ENCODE measurements at regions not wholly inside any gene's neighbourhood (a gene's known extent, or its start where the extent isn't known, plus 50 kb on each side); places are given as distances from the start of the nearest gene placed in this dataset.

DNA sequence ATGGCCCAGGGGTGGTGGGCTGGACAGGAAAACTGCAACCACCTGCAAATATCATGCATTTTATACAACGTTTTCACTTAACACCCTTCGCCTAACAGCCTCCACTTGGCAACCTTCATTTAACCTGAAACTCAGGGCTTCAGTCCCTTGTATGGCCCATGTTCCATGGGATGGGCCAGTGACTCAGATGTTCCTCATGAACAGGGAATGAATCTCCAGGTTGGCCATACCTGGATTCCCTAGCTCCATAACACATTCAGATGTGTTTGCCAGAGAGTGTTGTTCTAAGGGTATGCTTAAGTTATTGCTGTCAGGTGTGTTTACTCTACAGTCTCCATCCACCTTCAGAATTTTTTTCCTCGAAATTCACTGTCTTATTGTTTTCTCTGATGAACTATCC is 316.9 kb downstream of the JRKL start:
- Histone ChIP-seq H3K4me2 (ENCODE audit: control insufficient read depth, insufficient read depth) (no peak overlapping the region), H4K20me1 (ENCODE audit: control insufficient read depth, insufficient read depth) (no peaks in the 10 kb centered on the region), H3K4me1 (ENCODE audit: control insufficient read depth, insufficient read depth, low read length) (no peaks in the 10 kb centered on the region), H3K9me3 (replicated peaks; ENCODE audit: control insufficient read depth, insufficient read depth, low read length) (no peaks in the 10 kb centered on the region), H3K9ac (ENCODE audit: control insufficient read depth, insufficient read depth, low read length) (no peak overlapping the region), H2AFZ (ENCODE audit: control insufficient read depth, low read depth, low read length) (no peak overlapping the region), H3K4me3 (no peak overlapping the region), H3K36me3 (ENCODE audit: control insufficient read depth in 2 of 2, insufficient read depth in 2 of 2, low read length in 1 of 2) (no peaks in the 10 kb centered on the region), H3K27me3 (replicated peaks in 1 of 2; ENCODE audit: control insufficient read depth in 2 of 2, insufficient read depth in 2 of 2, low read length in 1 of 2) (no peaks in the 10 kb centered on the region), H3K79me2 (ENCODE audit: control insufficient read depth, insufficient read depth, low read length) (no peaks in the 10 kb centered on the region), H3K27ac (ENCODE audit: control insufficient read depth, insufficient read depth) (no peak overlapping the region)
- DNase-seq (ENCODE audit: low read depth, low spot score) (no peak), FAIRE-seq (no peak), ATAC-seq (no peak)
- RAD21 ChIA-PET (ENCODE audit: unreplicated experiment): no interaction called here
- CTCF ChIA-PET: no interaction called here
- 0% methylated on average over 3 of the region's 3 CpGs for WGBS (ENCODE audit: insufficient coverage, insufficient replicate concordance, low lambda C conversion rate, missing lambda C conversion rate)
- in situ Hi-C loops (cut with MboI) (no loop called here), intact Hi-C loops (cut with micrococcal nuclease; ENCODE audit: unreplicated experiment) (no loop called here)
- SMC1A ChIA-PET (ENCODE audit: uncharacterized antibody, unreplicated experiment): no interaction called here
- no TSS peak for BruUV-seq (replicated peaks)
- POLR2A ChIA-PET: no interaction called here
- TF ChIP-seq LARP7 (IDR thresholded peaks at IDR 0.05) (no peak), HDAC6 (IDR thresholded peaks at IDR 0.05; ENCODE audit: unreplicated experiment) (no peak), ETV6 (conservative IDR thresholded peaks at IDR 0.05 in 1 of 2, IDR thresholded peaks at IDR 0.05 in 1 of 2; ENCODE audit: borderline replicate concordance in 1 of 2, low read depth in 1 of 2) (no peak), MEF2A (IDR thresholded peaks at IDR 0.05; ENCODE audit: insufficient read depth, low read depth, low read length) (no peak), ESRRA (IDR thresholded peaks at IDR 0.05; ENCODE audit: low read length) (no peak), ATF2 (IDR thresholded peaks at IDR 0.05; ENCODE audit: low read length) (no peak), TARDBP (IDR thresholded peaks at IDR 0.05; ENCODE audit: borderline replicate concordance) (no peak), ZSCAN29 (IDR thresholded peaks at IDR 0.05) (no peak), ZZZ3 (IDR thresholded peaks at IDR 0.05; ENCODE audit: control insufficient read depth, insufficient read length, low read depth) (no peak), PML (IDR thresholded peaks at IDR 0.05; ENCODE audit: low read length) (no peak)
- TF ChIP-seq, protein P1, sequence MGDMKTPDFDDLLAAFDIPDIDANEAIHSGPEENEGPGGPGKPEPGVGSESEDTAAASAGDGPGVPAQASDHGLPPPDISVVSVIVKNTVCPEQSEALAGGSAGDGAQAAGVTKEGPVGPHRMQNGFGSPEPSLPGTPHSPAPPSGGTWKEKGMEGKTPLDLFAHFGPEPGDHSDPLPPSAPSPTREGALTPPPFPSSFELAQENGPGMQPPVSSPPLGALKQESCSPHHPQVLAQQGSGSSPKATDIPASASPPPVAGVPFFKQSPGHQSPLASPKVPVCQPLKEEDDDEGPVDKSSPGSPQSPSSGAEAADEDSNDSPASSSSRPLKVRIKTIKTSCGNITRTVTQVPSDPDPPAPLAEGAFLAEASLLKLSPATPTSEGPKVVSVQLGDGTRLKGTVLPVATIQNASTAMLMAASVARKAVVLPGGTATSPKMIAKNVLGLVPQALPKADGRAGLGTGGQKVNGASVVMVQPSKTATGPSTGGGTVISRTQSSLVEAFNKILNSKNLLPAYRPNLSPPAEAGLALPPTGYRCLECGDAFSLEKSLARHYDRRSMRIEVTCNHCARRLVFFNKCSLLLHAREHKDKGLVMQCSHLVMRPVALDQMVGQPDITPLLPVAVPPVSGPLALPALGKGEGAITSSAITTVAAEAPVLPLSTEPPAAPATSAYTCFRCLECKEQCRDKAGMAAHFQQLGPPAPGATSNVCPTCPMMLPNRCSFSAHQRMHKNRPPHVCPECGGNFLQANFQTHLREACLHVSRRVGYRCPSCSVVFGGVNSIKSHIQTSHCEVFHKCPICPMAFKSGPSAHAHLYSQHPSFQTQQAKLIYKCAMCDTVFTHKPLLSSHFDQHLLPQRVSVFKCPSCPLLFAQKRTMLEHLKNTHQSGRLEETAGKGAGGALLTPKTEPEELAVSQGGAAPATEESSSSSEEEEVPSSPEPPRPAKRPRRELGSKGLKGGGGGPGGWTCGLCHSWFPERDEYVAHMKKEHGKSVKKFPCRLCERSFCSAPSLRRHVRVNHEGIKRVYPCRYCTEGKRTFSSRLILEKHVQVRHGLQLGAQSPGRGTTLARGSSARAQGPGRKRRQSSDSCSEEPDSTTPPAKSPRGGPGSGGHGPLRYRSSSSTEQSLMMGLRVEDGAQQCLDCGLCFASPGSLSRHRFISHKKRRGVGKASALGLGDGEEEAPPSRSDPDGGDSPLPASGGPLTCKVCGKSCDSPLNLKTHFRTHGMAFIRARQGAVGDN (IDR thresholded peaks at IDR 0.05): no peak
- TF ChIP-seq, protein P2, sequence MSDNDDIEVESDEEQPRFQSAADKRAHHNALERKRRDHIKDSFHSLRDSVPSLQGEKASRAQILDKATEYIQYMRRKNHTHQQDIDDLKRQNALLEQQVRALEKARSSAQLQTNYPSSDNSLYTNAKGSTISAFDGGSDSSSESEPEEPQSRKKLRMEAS (IDR thresholded peaks at IDR 0.05; ENCODE audit: low read depth, low read length): no peak
- TF ChIP-seq, protein P3, sequence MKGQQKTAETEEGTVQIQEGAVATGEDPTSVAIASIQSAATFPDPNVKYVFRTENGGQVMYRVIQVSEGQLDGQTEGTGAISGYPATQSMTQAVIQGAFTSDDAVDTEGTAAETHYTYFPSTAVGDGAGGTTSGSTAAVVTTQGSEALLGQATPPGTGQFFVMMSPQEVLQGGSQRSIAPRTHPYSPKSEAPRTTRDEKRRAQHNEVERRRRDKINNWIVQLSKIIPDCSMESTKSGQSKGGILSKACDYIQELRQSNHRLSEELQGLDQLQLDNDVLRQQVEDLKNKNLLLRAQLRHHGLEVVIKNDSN (IDR thresholded peaks at IDR 0.05; ENCODE audit: borderline replicate concordance, extremely low read length, insufficient read depth, low read depth, low read length): no peak
- TF ChIP-seq, protein P4, sequence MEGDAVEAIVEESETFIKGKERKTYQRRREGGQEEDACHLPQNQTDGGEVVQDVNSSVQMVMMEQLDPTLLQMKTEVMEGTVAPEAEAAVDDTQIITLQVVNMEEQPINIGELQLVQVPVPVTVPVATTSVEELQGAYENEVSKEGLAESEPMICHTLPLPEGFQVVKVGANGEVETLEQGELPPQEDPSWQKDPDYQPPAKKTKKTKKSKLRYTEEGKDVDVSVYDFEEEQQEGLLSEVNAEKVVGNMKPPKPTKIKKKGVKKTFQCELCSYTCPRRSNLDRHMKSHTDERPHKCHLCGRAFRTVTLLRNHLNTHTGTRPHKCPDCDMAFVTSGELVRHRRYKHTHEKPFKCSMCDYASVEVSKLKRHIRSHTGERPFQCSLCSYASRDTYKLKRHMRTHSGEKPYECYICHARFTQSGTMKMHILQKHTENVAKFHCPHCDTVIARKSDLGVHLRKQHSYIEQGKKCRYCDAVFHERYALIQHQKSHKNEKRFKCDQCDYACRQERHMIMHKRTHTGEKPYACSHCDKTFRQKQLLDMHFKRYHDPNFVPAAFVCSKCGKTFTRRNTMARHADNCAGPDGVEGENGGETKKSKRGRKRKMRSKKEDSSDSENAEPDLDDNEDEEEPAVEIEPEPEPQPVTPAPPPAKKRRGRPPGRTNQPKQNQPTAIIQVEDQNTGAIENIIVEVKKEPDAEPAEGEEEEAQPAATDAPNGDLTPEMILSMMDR (IDR thresholded peaks at IDR 0.05 in 2 of 3, conservative IDR thresholded peaks at IDR 0.05 in 1 of 3; ENCODE audit: control insufficient read depth in 2 of 3, extremely low read depth in 1 of 3, insufficient read depth in 1 of 3, low read depth in 3 of 3, low read length in 3 of 3): no peak

Measured in GM12878 (cell line).